NCI-H2227 (cell line): ENCODE measurements at regions not wholly inside any gene's neighbourhood (a gene's known extent, or its start where the extent isn't known, plus 50 kb on each side); places are given as distances from the start of the nearest gene placed in this dataset.
"Not testable (repeated sequence)": the region's sequence is repeated elsewhere in the genome, so short reads cannot be mapped to it uniquely, and the experiment has no call there.

Source experiments
- DNase-seq: peaks from one replicate; lab custom pipeline; 2025; ENCODE audit not compliant: unreplicated experiment; lab: John Stamatoyannopoulos, UW

- not testable (repeated sequence) for DNase-seq
These were observed 92.6 kb upstream of the ERRFI1 start for GRCh38 chr1:8118736-8119135.

DNA sequence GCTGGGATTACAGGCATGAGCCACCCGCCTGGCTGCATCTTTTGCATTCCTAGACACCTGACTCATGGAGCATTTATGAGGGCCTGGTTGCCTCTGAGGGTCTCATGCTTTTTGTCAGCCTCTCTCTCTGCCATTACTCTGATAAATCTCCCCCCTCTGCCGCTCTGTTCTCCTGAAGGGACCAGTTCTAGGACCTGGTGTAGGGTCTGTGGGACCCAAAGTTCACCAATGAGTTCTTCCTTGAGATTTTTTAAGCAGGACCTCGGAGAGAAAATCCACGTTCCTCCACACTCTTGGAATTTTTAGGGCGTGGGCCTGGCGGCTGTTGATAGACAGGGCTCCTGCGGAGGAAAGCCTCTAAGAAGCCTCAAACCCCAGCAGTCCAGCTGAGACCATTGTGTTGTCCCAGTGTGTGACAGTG lies 91.9 kb upstream of the ERRFI1 start:
- no peak for DNase-seq

DNA sequence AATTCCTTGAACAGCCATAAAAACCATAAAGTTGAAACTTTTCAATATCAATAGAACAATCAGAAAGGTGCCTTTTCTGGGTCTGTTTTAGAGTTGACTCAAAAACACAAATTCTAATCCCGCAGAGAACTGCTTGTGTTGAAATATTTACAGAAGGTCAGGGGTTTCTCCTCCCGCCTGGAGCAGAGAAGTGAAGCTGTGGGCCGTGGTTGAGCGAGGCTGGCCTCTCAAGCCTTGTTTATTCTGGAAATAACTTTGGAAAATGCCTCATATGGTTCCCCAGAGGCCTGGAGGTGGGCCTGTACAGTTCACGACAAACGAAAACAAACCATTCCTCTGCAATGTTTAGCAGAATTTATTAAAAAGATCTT lies 90.8 kb upstream of the ERRFI1 start:
- DNase-seq: no peak

DNA sequence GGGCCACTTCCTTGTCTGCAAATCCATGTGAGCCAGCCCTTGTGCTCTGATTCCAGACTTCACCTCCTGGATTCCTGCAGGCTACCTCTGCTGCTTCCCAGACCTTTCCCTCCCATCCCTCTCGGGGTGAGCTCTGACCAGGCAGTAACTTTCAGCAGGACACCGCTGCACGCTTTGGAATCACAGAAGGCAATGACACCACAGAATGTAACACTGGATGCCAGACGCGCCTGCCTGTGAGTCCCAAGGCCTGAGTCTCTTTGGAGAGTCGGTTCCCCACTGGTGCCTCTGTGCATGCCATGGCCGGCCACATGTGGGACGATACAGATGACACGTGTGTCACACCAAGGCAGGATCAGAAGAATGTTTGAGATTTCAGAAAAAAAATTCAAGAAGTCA lies 89.7 kb upstream of the ERRFI1 start:
- DNase-seq: no peak

DNA sequence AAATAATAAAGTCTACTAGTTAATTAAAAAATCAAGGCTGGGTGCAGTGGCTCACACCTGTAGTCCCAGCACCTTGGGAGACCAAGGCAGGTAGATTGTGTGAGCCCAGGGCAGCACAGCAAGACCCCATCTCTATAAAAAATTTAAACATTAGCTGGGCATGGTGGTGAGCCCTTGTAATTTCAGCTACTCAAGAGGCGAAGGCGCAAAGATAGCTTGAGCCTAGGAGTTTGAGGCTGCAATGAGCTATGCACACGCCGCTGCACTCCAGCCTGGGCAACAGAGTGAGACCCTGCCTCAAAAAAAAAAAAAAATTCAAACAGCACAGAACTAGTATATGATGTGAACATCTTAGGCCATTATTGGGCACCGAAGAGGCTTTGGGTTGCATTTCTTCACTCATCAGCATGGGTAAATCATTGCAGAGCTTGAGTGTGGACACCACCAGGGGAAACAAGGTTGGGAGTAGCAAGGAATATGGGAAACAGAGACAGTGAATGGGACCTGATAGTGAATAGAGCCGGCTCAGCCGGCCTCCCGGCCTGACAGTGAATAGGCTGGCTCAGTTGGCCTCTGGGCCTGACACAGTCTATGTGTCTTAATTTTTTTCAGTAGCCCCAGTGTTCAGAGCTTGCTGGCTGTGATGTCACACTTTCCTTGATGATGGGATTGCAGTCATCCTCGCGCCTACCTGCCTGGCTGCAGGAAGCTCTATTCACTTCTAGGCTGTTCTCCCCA lies 89.1 kb upstream of the ERRFI1 start:
- no peak for DNase-seq

DNA sequence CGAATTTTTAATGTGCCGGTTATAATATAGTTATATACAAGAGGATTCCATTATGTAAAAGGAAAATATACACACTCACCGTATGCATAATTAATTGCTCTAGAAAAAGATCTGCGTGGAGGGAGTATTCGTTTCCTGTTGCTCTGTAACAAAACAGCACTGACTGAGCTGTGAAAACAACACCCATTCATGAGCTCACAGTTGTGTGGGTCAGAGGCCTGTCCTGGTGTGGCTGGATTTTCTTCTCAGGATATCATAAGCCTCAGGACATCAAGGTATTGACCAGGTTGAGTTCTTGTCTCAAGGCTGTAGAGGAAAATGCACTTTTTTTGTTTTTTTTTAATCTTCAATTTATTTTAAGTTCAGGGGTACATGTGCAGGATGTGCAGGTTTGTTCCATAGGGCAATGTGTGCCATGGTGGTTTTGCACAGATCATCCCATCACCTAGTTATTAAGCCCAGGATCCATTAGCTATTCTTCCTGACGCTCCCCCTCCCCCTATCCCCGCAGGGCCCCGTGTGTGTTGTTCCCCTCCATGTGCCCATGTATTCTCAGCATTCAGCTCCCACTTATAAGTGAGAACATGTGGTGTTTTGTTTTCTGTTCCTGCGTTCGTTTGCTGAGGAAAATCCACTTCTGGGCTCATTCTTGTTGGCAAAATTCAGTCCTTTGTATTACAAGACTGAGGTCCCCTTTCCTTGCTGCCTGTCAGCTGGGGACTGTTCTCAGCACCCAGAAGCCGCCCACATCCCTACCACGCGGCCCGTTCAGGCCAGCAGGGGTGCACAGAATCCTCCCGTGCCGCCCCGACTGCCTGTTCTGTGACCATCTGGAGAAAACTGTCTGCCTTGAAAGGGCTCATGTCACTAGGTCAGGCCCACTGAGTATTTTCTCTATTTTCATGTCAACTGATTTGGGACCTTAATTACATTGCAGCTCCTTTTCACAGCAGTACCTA lies 87.4 kb upstream of the ERRFI1 start:
- no peak for DNase-seq

DNA sequence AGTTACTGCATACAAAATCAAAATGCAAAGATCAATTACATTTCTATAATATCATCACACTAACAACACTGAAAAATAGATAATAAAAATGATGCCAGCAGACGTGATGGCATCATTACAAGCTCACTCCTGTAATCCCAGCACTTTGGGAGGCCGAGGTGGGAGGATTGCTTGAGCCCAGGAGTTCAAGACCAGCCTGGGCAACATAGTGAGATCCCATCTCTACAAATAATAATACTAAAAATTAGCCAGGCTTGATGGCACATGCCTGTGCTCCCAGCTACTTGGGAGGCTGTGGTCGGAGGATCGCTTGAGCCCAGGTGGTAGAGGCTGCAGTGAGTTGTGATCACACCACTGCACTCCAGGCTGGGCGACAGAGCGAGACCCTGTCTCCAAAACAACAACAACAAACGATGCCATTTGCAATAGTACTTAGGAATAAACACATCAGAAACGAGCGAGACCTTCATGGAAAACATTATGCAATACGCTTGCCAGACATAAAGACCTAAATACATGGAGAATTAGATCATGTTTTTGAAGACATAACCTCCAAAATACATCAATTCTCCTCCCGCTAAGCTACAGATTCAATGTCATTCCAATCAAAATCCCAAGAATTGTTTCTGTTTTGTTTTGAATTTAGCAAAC lies 86.6 kb upstream of the ERRFI1 start:
- DNase-seq: no peak

DNA sequence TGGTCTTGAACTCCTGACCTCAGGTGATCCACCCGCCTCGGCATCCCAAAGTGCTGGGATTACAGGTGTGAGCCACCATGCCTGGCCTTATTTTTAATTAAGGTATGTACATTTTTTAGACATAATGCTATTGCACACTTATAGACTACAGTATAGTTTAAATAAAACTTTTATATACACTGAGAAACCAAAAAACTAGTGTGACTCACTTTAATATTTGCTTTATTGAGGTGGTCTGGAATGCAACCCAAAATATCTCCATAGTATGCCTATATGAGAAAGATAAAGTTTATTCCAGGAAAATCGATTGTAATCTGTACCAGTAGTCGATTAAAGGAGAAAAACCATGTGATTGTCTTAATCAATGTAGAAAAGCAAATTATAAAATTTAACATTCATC lies 85.5 kb upstream of the ERRFI1 start:
- DNase-seq: no peak

DNA sequence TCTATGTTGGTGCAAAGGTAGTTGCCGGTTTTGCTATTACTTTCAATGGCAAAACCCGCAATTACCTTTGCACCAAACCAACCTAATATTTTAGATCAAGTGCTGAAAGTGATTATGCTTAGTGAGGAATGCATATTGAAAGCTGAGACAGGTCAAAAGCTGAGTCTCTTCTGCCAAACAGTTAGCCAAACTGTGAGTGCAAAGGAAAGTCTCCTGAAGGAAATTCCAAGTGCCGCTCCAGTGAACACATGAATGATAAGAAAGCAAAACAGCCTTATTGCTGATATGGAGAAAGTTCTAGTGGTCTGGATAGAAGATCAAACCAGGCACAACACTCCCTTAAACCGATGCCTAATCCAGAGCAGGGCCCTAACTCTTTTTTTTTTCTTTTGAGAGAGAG lies 83.1 kb upstream of the ERRFI1 start:
- no peak for DNase-seq

- DNase-seq: no peak
These were observed 81.8 kb upstream of the ERRFI1 start for GRCh38 chr1:8107897-8108296.

DNA sequence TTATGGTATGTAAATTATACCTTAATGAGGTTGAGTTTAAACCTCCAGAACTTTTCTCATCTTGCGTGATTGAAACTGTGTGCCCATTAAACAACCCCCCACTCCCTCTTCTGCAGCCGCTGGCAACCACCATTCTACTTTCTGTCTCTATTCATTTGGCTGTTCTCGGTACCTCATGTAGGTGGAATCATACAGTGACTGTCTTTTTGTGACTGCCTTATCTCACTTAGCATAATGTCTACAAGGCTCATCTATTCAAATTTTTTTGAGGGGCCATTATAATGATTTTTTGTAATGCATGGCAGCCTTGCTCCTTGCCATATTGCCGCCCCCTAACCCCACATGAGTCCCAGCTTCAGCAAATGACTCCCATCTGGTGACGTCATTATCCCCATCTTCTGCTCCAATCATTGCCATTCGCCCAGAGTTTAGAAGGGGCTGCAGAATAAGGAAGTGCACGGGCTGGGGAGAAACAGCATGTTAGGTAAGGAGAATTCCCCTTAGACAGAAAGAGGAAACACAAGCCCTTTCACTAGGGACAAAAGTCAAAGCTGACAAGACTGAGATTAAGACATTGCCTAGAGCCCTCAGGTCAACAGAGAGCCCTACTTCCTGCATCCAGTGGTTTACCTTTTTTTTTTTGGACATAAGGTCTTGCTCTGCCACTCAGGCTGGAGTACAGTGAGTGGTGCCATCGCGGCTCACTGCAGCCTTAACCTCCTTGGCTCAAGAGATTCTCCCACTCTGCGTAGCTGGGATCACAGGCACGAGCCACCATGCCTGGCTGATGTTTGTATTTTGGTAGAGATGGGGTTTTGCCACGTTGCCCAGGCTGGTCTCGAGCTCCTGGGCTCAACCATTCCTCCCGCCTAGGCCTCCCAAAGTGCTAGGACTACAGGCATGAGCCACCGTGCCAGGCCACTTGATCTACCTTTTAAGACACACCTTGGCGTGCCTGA lies 78.4 kb upstream of the ERRFI1 start:
- no peak for DNase-seq

GRCh38 chr1:8097908-8098307 lies 71.8 kb upstream of the ERRFI1 start:
- DNase-seq: no peak

GRCh38 chr1:8097077-8097799 lies 71.1 kb upstream of the ERRFI1 start:
- DNase-seq: peak; percentile 49

DNA sequence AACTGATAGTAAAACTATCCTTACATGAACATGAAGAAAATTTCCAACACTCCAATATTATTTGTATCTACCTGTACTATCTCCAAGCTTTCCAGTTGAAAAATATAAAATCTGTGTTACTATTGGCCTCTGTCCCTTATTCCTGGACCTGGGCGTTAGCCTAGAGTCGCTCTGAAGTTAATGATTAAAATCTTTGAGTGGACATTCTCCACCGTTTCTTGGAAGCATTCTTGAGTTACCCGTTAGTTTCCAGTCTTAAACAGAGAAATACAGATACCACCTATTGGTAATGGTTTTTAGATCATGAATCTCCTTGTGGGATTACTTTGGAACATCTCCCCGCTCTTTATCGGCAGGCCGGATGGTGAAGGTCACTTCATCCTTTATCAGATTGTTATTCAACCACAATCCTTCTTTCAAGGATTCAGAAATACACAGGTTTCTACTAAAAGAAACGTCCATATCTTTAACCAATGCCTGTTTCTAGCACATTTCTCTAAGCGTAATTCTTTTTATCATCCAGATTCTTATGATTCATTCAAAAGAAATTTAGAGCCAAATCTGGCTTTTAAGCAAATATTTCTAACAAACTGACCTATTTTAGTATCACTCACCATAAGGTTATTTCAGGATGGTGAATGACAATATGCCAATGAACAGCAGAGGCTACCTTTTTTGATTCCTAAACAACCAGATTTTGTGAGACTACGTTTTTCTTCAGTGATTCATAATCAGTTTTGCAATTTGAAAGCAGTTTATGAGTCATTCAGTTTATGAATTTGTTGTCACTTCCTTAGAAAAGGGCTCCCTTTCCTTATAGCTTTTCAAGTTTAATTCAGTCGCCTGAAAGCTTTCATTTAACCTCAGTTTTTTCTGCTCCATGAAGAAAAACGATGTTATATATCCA lies 70.2 kb upstream of the ERRFI1 start:
- DNase-seq: no peak

DNA sequence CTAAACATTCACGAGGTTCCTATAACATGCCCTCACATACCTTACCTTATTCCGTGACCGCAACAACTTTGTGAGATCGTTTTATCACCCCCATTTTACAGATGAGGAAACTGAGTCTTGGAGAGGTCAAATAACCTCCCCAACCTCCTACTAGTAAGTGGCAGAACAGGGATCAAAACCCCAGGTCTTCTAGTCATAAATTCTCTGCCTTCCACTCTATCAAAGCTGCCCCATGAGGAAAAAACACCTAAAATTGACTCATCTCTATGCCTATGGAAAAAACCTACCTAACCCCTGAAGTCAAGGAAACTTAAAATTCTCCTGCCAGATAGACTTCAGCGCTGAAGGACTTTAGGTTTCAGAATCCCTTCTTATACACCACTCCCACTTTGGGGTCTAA lies 69.5 kb upstream of the ERRFI1 start:
- DNase-seq: no peak

DNA sequence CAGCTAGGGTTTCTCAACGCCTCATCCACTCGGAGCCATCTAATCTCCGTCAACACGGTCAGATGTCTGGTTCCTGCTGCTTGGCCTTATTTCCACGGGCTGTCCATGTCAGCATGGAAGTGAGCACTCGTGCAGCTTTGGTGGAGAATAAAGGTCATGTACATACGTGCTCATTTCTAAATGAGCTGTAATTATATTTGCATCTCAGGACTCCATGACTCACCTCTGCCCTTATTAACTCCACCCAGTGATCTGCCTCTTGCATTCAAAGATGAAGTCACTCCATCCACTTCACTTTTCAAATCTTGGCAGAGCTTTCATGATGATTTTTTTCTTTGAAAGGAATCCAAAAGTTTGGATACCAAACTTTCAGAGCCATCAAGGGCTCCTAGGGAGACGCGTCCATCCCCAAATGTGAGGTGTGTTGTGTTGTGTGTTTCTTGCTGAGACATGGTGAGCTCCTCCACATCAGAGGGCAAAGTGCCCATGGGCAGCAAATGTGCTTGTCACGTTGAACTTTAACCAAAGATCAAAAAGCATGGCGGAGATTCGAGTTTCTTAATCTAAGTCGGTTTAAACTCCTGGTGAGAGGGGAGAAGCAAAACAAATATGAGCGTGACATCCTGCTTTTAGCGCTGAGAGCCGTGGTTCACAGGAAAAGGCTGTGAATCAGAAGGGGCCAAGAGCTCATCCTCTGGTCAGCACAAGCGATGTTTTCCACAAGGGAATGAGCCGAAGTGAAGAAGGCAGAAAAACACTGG lies 68.6 kb upstream of the ERRFI1 start:
- DNase-seq: no peak

DNA sequence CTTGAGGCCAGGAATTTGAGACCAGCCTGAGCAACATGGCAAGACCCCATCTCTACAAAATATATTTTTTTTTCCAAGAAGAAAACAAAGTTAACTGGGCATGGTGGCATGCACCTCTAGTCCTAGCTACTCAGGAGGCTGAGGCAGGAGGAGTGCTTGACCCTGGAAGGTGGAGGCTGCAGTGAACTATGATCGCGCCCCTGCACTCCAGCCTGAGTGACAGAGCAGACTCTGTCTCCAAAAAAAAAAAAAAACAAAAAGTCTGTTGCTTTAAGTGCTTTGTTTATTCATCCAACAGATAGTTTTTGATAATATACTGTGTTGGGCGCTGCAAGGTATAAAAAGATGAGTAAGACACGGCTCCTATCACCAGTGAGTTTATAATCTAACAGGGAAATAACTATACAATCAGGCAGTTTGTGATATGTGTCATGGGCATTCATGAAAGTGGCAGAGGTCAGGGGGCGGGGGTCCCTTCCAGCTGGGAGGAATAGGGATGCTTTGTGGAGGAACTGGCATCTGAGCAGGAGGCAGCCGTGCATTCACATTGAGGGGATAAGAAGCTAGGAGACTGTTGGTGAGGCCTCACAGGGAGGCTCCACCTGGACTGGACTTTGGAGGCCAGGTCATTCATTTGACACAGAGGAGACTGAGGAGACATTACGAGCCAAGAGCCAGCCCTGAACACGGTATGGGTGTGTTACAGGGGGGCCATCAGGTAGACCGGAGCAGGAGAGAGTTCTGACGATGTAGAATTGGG lies 67.3 kb upstream of the ERRFI1 start:
- no peak for DNase-seq

DNA sequence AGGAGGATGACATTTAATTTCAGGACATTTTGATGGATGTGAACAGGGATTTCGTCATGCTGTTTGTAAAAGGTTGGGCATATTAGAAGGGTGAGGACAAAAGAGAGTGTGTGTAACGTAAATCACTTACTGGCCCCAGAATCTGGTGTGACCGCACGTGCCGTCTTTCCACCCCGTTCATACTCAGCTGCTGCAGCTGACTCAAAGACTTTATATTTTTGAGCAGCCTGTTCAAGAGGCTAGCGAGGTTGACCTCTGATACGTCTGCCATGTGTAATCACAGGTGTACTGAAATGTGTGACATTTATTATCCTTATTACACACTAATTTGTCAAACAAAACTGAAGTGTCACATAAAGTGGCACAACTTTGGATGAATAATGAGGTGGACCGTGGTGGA lies 66.5 kb upstream of the ERRFI1 start:
- peak; percentile 78 for DNase-seq
